ENCODE measurements at regions not wholly inside any gene's neighbourhood (a gene's known extent, or its start where the extent isn't known, plus 50 kb on each side); places are given as distances from the start of the nearest gene placed in this dataset.
"Not testable (repeated sequence)": the region's sequence is repeated elsewhere in the genome, so short reads cannot be mapped to it uniquely, and the experiment has no call there.

DNA sequence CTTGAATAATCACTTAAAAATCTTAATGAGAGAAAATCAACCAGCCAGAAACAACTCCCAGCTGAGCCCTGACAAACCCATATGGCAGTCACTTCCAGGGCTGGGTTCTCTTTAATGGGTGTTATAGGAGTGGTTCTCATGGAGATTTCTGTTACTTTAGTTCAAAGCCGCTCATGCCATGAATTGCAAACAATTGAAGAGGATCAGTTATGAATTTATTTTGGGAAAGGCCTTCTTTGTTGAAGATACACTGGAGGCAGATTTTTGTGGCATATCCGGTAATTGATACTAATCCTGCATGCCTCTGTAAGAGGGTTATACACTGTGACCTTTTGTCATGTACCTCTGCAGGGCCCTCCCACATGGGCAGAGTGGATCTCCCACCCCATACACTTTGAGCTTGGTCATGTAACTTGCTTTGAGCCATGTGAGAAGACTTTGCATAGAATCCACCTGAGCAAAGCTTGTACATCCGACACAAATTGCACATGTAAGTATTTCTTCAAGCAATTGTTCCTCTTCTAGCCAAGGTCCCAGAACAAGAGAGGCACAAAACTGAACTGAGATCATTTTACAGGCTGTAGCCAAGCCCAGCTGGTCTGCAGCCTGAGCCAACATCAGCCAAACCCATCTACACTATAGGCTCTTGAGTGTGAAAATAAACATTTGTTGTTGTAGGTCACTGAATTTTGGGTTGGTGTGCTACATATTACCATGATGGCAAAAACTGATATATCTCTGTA lies 492.3 kb downstream of the PREX1 start:
- DNase-seq (ENCODE audit: low spot score) = no peak

DNA sequence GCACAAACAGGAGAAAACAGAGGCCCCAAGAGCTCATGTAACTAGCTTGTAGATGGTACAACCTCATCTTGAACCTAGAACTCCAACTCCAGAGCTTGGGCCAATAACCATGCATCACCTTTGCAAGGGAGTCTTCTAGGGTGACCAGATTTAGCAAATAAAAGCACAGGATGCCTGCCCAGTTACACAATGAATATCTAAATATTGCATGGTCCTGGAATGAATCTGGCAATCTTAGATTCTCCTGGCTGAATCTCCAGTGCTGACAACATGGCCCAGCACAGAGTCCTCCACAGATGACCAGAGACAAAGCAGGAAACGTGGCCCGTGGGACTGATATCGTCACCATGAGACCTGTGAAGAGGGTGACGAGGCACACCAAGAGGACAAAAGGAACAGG lies 494.1 kb downstream of the PREX1 start:
- DNase-seq (ENCODE audit: low spot score) = no peak

DNA sequence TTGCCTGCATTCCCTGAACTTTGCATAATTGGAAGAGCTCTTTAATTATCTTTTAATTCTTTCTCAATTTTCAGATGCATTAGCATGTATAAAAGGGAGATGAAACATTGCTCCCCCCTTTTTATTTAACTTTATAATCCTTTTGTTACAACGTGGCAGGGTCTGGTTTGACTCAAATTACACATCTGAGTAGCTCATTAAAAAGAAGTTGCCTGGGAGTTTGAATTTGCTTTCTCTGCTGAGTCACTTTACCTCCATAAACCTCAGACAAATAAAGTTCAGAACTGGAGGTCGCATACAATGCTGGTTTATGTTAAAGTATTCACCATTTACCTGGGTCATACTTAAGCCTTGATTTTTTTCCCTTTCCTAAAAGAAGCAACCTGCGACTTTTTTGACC lies 495.2 kb downstream of the PREX1 start:
- no peak for DNase-seq (ENCODE audit: low spot score)

DNA sequence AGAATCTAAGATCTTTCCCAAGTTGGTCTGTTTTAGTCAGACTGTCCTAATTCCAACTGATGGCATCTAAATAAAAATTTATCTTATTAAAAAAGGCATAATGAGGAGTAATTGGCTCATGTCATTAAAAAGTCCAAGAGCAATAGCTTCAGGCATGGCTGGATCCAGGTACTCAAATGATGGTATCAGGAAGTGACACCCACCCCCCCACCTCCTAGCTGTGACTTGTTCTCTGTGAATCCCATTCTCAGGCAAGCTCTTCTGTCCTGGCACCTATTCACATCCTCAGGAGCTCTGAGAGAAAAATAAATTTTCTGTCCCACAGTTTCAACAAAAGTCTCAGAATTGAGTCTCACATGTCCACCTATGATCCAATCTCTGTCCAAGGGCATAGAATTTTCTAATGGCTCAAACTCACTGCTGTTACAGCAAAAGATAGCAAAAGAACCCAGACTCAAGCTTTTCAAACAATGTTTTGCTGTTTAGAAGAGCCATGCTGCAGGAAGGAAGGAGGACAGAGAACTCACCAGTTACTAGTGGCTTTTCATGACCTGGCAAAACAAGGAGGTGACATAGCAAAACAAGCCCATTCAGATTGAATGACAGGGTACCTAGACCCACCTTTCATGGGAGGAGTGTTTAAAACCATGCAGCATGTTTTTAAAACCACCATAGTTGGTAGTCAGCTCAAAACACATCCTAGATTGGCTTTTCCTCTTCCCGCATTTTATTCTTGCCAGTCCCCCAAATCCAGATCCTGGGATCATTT lies 496.1 kb downstream of the PREX1 start:
- no peak for DNase-seq (ENCODE audit: low spot score)

DNA sequence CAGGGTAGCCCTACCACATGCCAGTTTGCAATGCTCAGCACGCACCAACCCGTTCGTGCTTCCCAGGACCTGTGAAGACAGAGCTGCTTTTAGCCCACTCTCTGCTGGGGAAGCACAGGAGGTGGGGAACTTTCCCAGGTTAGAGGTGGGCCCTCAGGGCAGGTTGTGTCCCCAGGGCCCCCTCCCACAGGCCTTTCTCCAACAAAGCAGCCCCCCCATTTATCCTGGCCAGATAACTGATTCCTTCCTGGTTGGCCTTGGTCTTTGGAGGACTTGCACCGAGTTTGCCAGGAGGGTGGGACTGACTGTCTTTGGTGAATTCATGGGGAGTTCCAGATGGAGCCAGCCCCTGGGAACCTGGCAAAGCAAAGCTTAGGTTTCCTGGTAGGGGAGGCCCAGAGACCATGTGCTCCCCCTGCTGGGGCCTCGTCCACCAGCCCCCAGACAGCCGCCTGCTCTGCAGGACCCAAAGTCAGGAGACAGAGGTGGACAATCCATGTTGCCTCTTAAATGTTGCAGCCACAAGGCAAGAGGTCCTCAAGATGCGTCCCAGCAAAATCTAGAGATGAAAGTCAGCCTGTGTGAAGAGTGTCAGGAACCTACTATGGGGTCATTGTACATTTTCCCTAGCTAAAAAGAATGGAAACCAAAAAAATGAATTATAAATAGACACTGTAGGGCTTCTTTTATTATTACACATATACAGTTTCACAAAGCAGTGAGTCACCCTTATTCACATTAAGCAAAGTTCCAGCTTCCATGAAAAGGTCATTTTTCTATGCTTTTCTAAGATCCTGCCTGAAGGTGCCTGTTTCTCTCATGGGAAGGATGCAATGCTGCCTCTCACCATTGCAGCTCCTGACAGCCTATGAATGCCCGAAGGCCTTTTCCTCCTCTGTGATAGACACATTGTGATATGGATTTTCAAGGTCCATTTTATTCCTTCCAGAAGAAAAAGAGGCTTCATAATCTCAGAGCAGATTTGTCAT lies 497.8 kb downstream of the PREX1 start:
- DNase-seq (ENCODE audit: low spot score) = no peak

DNA sequence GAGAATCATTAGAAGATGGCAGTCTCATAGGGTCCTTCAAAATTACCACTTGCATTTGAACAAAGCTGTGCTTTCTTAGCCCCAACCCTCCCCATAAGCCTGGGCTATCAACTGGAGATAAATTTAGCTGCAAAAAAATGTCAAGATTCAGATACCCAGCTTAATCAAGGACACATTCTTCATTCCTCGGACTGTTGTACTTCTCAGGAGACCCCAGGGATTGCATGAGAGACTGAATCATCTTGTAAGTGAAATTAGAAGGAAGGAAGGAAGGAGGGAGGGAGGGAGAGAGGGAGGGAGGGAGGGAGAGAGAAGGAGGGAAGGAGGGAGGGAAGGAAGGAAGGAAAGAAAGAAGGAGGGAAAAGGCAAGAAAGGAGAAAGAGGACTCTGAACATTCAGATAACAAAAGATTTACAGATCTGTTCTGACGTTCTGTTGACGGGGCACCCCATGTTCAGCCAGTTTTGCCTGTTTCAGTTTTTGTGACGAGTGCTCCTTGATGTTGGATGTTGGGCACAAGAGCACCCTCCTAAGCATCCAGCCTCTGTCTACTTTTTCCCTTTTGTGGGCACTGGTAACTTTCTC lies 498.7 kb downstream of the PREX1 start:
- DNase-seq (ENCODE audit: low spot score) = no peak

DNA sequence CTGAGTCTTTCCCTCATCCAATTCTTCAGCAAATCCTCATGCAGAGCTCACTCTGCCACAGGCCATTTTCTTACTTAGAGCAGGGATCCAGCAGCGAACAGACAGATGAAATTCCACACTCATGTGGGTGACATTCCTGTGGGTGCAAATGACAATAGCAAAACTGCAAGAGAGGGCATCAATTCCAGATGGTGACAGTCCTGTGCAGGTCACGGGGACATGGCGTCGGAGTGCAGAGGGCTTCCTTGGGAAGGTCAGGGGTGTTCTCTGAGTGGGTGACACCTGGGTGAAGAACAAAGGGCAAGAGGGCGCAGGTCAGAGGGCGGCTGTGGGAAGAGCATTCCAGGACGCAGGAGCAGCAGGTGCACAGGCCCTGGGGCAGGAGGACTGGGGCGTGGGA lies 500.0 kb downstream of the PREX1 start:
- not testable (repeated sequence) for DNase-seq (ENCODE audit: low spot score)

DNA sequence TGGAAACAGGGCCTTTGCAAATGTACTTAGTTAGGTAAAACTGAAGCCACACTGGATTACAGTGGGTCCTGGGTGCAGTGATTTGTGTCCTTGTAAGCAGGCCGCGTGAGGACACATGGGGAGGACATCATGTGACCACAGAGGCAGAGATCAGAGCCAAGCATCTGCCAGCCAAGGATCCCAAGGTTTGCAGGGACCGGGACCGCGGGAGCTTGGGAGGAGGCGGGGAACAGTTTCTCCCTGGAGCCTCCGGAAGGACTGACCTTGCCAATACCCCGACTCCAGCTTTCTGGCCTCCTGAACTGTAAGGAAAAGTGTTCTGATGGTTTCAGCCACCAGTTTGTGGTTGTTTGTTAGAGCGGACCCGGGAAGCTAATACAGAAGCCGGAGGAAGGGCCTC lies 500.9 kb downstream of the PREX1 start:
- DNase-seq (ENCODE audit: low spot score) = no peak

DNA sequence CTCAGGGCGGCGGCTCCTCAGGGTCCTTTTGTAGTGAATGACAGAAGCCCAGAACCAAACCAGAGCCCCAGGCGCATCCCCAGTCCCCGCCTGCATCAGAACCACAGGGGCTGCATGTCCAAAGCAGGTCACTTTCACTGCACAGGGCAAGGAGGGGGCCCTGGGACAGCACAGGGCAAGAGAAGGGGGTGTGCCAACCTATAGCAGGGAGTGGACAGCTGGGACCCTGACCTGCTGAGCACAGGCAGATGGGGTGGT lies 501.4 kb downstream of the PREX1 start:
- DNase-seq (ENCODE audit: low spot score) = no peak

DNA sequence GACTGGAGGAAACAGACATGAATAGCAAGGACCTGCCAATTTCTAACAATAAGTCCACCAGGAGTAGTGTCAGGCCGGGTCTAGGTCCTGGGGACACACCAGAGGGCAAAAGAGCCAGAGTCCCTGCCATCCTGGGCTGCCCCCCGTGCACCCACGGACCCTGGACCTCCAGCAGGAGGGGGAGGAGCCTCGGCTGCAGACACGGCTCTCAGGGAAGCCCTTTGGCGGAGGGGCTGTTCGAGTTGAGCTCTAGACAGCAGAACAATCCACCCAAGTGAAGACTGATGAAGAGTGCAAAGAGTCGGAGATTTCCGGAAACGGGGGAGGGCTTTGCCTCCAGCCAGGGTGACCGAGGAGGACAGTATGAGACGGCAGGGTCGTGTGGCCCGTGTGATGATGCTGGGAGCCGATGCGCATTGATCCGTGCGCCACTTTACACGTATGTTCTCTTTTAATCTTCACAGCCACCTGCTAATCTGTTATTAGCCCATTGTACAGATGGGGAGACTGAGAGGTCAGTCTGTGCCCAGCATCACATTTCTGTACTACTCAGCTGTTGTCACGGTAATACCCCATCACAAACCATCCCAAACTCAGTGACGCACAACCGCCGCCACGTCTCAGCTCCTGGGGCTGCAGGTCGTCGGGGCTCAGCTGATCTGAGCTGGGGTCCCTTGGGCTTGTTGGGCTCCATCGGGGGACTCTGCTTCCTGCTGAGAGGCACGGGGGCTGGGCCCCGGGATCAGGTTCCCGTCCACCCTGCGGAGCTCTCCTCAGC lies 502.0 kb downstream of the PREX1 start:
- DNase-seq (ENCODE audit: low spot score) = no peak

DNA sequence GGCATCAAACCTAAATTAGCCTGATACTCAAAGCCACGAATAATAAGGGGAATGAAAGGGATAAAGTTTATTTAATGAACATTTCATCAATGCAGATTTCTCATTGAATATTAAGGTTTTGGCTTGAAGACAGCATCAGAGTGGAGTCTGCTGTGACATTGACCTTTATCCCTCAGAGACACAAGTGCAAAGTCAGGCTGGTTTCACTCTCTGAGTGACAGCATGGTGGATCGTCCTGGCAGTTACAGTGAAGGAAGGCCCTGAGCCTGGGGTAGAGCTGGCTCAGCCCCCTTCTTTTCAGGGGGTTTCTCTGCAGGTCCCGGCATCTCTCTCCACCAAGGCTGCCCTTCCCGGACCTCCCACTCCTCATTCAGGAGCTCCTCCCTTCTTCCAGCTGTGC lies 503.1 kb downstream of the PREX1 start:
- no peak for DNase-seq (ENCODE audit: low spot score)

DNA sequence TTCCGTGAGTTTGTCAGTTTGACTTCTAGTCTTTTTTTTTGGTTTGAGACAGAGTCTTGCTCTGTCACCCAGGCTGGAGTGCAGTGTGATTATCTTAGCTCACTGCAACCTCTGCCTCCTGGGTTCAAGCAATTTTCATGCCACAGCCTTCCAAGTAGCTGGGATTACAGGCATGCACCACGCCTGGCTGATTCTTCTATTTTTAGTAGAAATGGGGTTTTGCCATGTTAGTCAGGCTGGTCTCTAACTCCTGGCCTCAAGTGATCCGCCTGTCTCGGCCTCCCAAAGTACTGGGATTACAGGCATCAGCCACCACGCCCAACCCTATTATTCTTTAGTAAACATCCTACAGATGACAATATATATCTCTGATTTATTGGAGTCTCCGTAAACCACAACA lies 506.5 kb downstream of the PREX1 start:
- DNase-seq (ENCODE audit: low spot score) = no peak

DNA sequence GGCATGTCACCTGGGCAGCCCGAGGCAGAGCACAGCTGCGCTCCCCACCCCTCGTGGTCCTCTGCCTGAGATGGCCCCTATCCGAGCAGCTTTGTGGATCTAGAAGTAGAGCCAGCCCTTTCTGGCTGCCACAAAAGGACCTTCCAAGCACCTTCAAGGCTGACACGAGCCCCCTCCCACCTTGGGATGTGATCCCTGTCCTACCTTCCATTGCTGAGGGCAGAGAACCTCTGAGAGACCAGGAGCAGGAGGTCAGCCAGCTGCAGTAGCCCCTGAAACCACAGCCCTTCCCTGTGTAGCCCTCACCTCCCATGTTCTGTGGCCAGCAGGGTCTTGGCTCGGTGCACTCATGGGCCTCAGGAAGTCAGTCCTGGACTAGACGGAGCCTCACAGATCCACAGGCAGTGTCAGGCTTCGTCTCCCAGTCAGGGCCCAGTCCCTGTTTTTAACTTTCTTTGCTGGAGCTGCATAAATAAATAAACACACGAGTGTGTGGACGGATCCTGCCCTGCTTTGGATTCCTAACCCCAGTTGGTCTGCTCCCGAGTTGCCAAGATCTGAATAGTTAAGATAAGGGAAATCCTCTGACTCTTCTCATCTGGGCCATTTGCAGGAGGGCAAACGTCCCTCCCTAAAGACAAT lies 507.7 kb downstream of the PREX1 start:
- DNase-seq (ENCODE audit: low spot score) = no peak

DNA sequence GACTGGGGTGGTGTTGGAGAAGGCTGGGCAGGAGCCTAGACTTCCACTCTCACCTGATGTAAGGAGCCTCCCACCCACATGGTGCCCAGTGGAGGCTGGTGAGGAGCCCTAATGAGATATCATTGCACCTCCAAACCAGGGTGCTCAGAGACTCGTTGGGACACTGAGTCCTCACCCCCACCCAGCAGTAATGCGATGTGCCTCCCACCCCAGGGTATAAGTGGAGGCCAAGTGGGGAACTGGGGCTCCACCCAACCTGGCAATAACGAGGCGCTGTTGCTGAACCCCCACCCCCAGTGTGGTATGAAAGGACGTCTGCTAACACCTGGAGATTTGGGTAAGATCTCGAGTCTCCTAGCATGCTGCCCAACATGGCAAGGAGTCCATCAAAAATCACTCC lies 510.2 kb downstream of the PREX1 start:
- no peak for DNase-seq (ENCODE audit: low spot score)

DNA sequence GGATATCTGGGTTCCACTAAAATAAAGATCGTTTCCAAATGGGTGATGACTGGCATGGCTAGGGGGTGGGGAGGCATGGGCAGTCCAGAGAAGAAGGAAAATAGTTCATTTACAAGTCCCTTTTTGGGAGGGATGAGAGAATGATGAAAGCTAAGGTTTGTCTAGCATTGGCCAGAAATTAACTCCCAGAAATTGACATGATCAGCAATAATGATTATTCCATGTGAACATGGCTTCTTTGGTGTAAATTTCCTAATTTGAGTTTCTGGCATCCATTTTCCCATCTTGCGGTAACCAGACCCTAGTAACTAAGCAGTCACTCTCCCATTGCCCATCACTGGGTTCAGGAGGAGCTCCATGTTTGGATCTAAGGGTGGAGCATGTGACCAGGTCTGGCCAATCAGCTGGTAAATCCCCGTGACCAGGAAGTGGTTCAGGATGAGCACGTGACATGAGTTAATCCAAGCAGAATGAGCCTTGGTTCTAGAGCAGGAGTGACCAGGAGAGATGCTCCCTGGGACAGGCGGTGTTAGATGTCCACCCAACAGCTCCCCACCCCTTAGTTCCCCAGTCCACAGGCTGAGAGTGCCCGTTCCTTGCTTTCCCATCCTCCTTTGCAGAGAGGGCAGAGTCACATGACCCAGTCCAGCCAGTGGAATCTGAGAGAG lies 512.7 kb downstream of the PREX1 start:
- DNase-seq (ENCODE audit: low spot score) = no peak

DNA sequence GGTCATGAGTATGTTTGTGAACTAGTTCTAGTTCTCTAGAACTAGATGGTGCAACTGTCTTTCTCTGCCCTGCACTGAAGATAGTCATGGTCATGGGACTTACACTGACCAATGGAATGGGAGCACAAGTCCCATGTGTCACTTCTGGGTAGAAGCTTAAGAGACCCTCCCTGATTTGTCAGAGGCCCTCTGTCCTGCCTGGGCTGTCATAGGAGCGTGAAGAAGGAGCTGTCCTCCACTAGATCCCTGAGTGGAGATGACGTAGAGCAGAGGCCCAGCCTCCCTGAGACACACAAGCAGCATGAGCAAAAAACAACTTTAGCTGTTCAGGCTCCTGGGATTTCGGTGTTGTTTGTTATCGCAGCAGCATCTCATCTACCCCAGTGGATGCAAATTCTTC lies 514.5 kb downstream of the PREX1 start:
- no peak for DNase-seq (ENCODE audit: low spot score)

DNA sequence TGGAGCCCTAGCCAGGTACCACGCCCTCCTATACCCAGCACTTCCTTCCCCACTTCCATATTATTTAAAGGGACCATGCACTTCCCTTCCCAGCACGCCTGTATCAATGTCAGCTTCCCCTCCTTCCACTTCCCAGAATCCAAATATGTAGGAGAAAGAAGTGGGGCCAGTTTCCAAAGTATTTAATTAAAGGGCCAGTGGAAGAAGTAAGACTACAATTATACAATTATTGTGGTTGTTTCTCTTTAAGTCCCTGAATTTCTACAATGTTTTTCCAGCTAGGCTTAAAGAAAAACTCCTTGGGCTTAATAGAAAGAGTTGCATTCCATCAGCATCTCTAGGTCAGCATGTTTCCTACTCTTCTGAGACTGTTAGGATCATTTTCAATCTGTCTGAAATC lies 515.8 kb downstream of the PREX1 start:
- no peak for DNase-seq (ENCODE audit: low spot score)

DNA sequence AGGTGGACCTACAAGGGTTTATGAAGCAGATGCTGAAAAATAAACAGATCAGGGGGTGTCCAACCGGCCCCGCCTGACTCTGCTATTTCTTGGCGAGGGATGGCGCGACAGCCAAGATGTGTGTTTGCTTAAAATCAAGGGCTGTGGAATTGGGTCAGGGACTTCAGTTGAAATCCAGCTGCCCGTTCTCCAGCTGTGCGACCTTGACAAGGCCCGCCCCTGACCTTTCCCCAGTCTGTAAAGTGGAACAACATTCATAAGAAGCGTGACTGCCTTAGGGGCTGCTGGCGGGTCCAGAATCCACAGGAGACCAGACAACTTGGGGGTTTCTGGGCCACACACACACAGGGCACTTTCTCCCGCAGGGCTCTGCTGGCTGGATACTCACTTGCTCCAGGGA lies 517.5 kb downstream of the PREX1 start:
- DNase-seq (ENCODE audit: low spot score) = no peak

DNA sequence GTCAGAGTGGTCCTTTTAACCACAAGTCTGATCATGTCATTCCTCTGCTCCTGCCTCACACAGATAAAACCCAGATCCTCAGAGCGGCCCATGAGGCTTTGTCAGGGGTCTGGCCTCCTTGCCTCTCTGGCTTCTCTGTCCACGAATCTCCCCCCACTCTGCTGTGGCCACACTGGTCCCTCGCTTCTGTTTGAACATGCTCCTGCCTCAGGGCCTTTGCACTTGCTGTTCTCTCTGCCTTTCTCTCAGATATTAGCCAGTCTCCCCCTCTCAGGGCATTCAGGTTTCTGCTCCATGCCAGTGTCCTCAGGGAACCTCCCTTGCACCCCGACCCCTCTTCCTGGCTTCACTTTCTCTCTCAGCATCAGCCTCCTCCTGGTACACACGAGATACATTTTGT lies 518.5 kb downstream of the PREX1 start:
- no peak for DNase-seq (ENCODE audit: low spot score)

DNA sequence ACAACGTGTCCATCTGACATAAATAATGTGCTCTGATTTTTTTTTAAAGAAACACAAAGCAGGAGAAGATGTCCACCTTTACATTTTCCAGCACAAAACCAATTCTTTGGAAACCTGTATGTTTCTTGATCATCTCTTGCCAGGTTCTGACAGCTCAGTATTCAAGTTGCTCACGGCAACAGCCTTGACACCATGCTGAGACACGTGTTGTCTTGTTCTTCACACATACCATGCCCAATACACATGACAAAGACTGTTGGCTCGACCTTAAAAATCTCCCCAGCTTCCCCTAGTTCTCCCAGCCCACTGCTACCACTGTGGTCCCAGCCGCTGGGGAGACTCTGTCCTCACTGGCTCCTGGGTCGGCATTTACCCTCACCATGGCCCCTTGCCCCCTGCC lies 518.9 kb downstream of the PREX1 start:
- no peak for DNase-seq (ENCODE audit: low spot score)

Data from mesenteric fat pad (tissue), 1 donor.